Body of pancreas (tissue), 4 donors: ENCODE measurements at regions not wholly inside any gene's neighbourhood (a gene's known extent, or its start where the extent isn't known, plus 50 kb on each side); places are given as distances from the start of the nearest gene placed in this dataset.

Experiments
- POLR2A ChIP-seq, 3 donors: fragments of 450-650 bp; IDR thresholded peaks; one replicate each; pipeline ENCODE4 v1.6.1; 2016; ENCODE audit warnings: antibody characterized with exemption in 3 of 3, mild to moderate bottlenecking in 2 of 3
- TF ChIP-seq, protein P1 (sequence below), 7 experiments: fragments of 450-650 bp in 4 of 7; fragments of 200-600 bp in 3 of 7; sonication (generic) in 3 of 7; IDR thresholded peaks; one replicate each; pipeline ENCODE4 v1.5.1; 2016 to 2019; ENCODE audit warnings: antibody characterized with exemption in 7 of 7

GRCh38 chr9:115636596-115636995, 517.0 kb upstream of the PAPPA start:
- TF ChIP-seq, protein P1, sequence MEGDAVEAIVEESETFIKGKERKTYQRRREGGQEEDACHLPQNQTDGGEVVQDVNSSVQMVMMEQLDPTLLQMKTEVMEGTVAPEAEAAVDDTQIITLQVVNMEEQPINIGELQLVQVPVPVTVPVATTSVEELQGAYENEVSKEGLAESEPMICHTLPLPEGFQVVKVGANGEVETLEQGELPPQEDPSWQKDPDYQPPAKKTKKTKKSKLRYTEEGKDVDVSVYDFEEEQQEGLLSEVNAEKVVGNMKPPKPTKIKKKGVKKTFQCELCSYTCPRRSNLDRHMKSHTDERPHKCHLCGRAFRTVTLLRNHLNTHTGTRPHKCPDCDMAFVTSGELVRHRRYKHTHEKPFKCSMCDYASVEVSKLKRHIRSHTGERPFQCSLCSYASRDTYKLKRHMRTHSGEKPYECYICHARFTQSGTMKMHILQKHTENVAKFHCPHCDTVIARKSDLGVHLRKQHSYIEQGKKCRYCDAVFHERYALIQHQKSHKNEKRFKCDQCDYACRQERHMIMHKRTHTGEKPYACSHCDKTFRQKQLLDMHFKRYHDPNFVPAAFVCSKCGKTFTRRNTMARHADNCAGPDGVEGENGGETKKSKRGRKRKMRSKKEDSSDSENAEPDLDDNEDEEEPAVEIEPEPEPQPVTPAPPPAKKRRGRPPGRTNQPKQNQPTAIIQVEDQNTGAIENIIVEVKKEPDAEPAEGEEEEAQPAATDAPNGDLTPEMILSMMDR (IDR thresholded peaks at IDR 0.05) = no peak
- TF ChIP-seq POLR2A (IDR thresholded peaks at IDR 0.05) = no peak
